ENCODE measurements at regions not wholly inside any gene's neighbourhood (a gene's known extent, or its start where the extent isn't known, plus 50 kb on each side); places are given as distances from the start of the nearest gene placed in this dataset.

- TF ChIP-seq CTCF (IDR thresholded peaks at IDR 0.05) (no peak), ZFX (IDR thresholded peaks at IDR 0.05; ENCODE audit: borderline replicate concordance) (no peak)
Observed at GRCh38 chr4:27178061-27178460, 317.4 kb downstream of the STIM2 start.
